ENCODE measurements at regions not wholly inside any gene's neighbourhood (a gene's known extent, or its start where the extent isn't known, plus 50 kb on each side); places are given as distances from the start of the nearest gene placed in this dataset.

GRCh38 chr6:21823371-21823770 is 229.8 kb downstream of the SOX4 start:
- no peak overlapping the region for H3K27ac Mint-ChIP-seq
- no peak for ATAC-seq (replicated peaks)
- no peaks in the 10 kb centered on the region for H3K4me1 Mint-ChIP-seq
- H3K36me3 Mint-ChIP-seq (ENCODE audit: low read depth): no peaks in the 10 kb centered on the region
- H3K27me3 Mint-ChIP-seq: peaks cover 5% of the 10 kb centered on the region
- no peak overlapping the region for H3K4me3 Mint-ChIP-seq
- H3K9me3 Mint-ChIP-seq: no peaks in the 10 kb centered on the region

- H3K4me3 Mint-ChIP-seq: no peak overlapping the region
- ATAC-seq (replicated peaks): no peak
- H3K36me3 Mint-ChIP-seq (ENCODE audit: low read depth): no peaks in the 10 kb centered on the region
- no peaks in the 10 kb centered on the region for H3K9me3 Mint-ChIP-seq
- H3K27me3 Mint-ChIP-seq: peaks cover 5% of the 10 kb centered on the region
- no peak overlapping the region for H3K27ac Mint-ChIP-seq
- H3K4me1 Mint-ChIP-seq: no peaks in the 10 kb centered on the region
Measured at GRCh38 chr6:21824431-21825177, 231.1 kb downstream of the SOX4 start.

- Mint-ChIP-seq H3K4me3 (no peak overlapping the region), H3K27ac (no peak overlapping the region), H3K9me3 (no peaks in the 10 kb centered on the region), H3K4me1 (no peaks in the 10 kb centered on the region), H3K36me3 (ENCODE audit: low read depth) (no peaks in the 10 kb centered on the region), H3K27me3 (peaks cover 6% of the 10 kb centered on the region)
- no peak for ATAC-seq (replicated peaks)
Measured at GRCh38 chr6:21826023-21826422, 232.5 kb downstream of the SOX4 start.

- no peak for ATAC-seq (replicated peaks)
- Mint-ChIP-seq H3K36me3 (ENCODE audit: low read depth) (no peaks in the 10 kb centered on the region), H3K27ac (no peak overlapping the region), H3K9me3 (peaks cover 4% of the 10 kb centered on the region), H3K4me3 (no peak overlapping the region), H3K27me3 (peaks cover 10% of the 10 kb centered on the region), H3K4me1 (peaks cover 5% of the 10 kb centered on the region)
Measured at GRCh38 chr6:21826904-21827303, 233.4 kb downstream of the SOX4 start.

GRCh38 chr6:21827425-21828202 is 234.1 kb downstream of the SOX4 start:
- Mint-ChIP-seq H3K9me3 (peaks cover 4% of the 10 kb centered on the region), H3K4me3 (no peak overlapping the region), H3K36me3 (ENCODE audit: low read depth) (no peaks in the 10 kb centered on the region), H3K4me1 (peaks cover 5% of the 10 kb centered on the region), H3K27ac (no peak overlapping the region), H3K27me3 (peaks cover 10% of the 10 kb centered on the region)
- no peak for ATAC-seq (replicated peaks)

- Mint-ChIP-seq H3K36me3 (ENCODE audit: low read depth) (no peaks in the 10 kb centered on the region), H3K4me3 (no peak overlapping the region), H3K27me3 (peaks cover 10% of the 10 kb centered on the region), H3K4me1 (peaks cover 5% of the 10 kb centered on the region), H3K9me3 (peaks cover 4% of the 10 kb centered on the region), H3K27ac (no peak overlapping the region)
- no peak for ATAC-seq (replicated peaks)
Measured at GRCh38 chr6:21828704-21829103, 235.2 kb downstream of the SOX4 start.

- peaks cover 5% of the 10 kb centered on the region for H3K4me1 Mint-ChIP-seq
- H3K27me3 Mint-ChIP-seq: peaks cover 10% of the 10 kb centered on the region
- no peak overlapping the region for H3K4me3 Mint-ChIP-seq
- H3K9me3 Mint-ChIP-seq: peaks cover 4% of the 10 kb centered on the region
- H3K27ac Mint-ChIP-seq: no peak overlapping the region
- no peaks in the 10 kb centered on the region for H3K36me3 Mint-ChIP-seq (ENCODE audit: low read depth)
- ATAC-seq (replicated peaks): no peak
Measured at GRCh38 chr6:21829126-21829525, 235.6 kb downstream of the SOX4 start.

GRCh38 chr6:21831521-21832291 is 238.2 kb downstream of the SOX4 start:
- Mint-ChIP-seq H3K27ac (no peak overlapping the region), H3K9me3 (peaks cover 4% of the 10 kb centered on the region), H3K4me1 (peaks cover 5% of the 10 kb centered on the region), H3K27me3 (peaks cover 10% of the 10 kb centered on the region), H3K4me3 (no peak overlapping the region), H3K36me3 (ENCODE audit: low read depth) (no peaks in the 10 kb centered on the region)
- no peak for ATAC-seq (replicated peaks)

GRCh38 chr6:21836277-21836676 is 242.7 kb downstream of the SOX4 start:
- Mint-ChIP-seq H3K9me3 (peaks cover 2% of the 10 kb centered on the region), H3K4me1 (peaks cover 3% of the 10 kb centered on the region), H3K27me3 (peaks cover 2% of the 10 kb centered on the region), H3K4me3 (no peak overlapping the region), H3K36me3 (ENCODE audit: low read depth) (no peaks in the 10 kb centered on the region), H3K27ac (no peak overlapping the region)
- ATAC-seq (replicated peaks): no peak

- no peak for ATAC-seq (replicated peaks)
- Mint-ChIP-seq H3K36me3 (ENCODE audit: low read depth) (no peaks in the 10 kb centered on the region), H3K27me3 (no peaks in the 10 kb centered on the region), H3K4me1 (no peaks in the 10 kb centered on the region), H3K27ac (no peak overlapping the region), H3K9me3 (no peaks in the 10 kb centered on the region), H3K4me3 (no peak overlapping the region)
Measured at GRCh38 chr6:21836772-21837425, 243.3 kb downstream of the SOX4 start.

GRCh38 chr6:21840428-21840827 is 246.9 kb downstream of the SOX4 start:
- no peak for ATAC-seq (replicated peaks)
- Mint-ChIP-seq H3K27ac (no peak overlapping the region), H3K4me1 (no peaks in the 10 kb centered on the region), H3K4me3 (no peak overlapping the region), H3K9me3 (no peaks in the 10 kb centered on the region), H3K27me3 (no peaks in the 10 kb centered on the region), H3K36me3 (ENCODE audit: low read depth) (no peaks in the 10 kb centered on the region)

- H3K27me3 Mint-ChIP-seq: peaks cover 11% of the 10 kb centered on the region
- no peaks in the 10 kb centered on the region for H3K9me3 Mint-ChIP-seq
- ATAC-seq (replicated peaks): no peak
- H3K4me1 Mint-ChIP-seq: no peaks in the 10 kb centered on the region
- H3K4me3 Mint-ChIP-seq: no peak overlapping the region
- no peak overlapping the region for H3K27ac Mint-ChIP-seq
- no peaks in the 10 kb centered on the region for H3K36me3 Mint-ChIP-seq (ENCODE audit: low read depth)
Measured at GRCh38 chr6:21842875-21843645, 249.5 kb downstream of the SOX4 start.

GRCh38 chr6:21844120-21844917 is 250.8 kb downstream of the SOX4 start:
- no peak for ATAC-seq (replicated peaks)
- H3K9me3 Mint-ChIP-seq: no peaks in the 10 kb centered on the region
- peaks cover 12% of the 10 kb centered on the region for H3K27me3 Mint-ChIP-seq
- no peak overlapping the region for H3K4me3 Mint-ChIP-seq
- no peaks in the 10 kb centered on the region for H3K36me3 Mint-ChIP-seq (ENCODE audit: low read depth)
- no peak overlapping the region for H3K27ac Mint-ChIP-seq
- no peaks in the 10 kb centered on the region for H3K4me1 Mint-ChIP-seq
